Smooth muscle cell (in vitro differentiated cells): ENCODE measurements at regions not wholly inside any gene's neighbourhood (a gene's known extent, or its start where the extent isn't known, plus 50 kb on each side); places are given as distances from the start of the nearest gene placed in this dataset.

Source experiments
- DNase-seq: peaks from one replicate; lab custom pipeline; 2025; ENCODE audit not compliant: unreplicated experiment; lab: John Stamatoyannopoulos, UW
- H2AFZ ChIP-seq: fragments of 200-600 bp; sonication (generic); 2 replicates; pipeline ENCODE4 v1.6.0; 2016; ENCODE audit warnings: antibody characterized with exemption, low read depth, mild to moderate bottlenecking
- H3F3A ChIP-seq: fragments of 200-600 bp; sonication (generic); 2 replicates; pipeline ENCODE4 v1.6.0; 2017; ENCODE audit warnings: antibody characterized with exemption, low read depth
- H3K27ac ChIP-seq: fragments of 200-600 bp; sonication (generic); 2 replicates; pipeline ENCODE4 v1.5.1; 2016; ENCODE audit warnings: low read depth, mild to moderate bottlenecking
- H3K27me3 ChIP-seq: fragments of 200-600 bp; sonication (generic); 2 replicates; pipeline ENCODE4 v1.6.1; 2016; ENCODE audit warnings: low read depth, mild to moderate bottlenecking
- H3K36me3 ChIP-seq: fragments of 200-600 bp; sonication (generic); 2 replicates; pipeline ENCODE4 v1.5.1; 2016; ENCODE audit warnings: low read depth
- H3K4me1 ChIP-seq: fragments of 200-600 bp; sonication (generic); 2 replicates; pipeline ENCODE4 v1.5.1; 2016; ENCODE audit warnings: low read depth
- H3K4me2 ChIP-seq: fragments of 200-600 bp; sonication (generic); 2 replicates; pipeline ENCODE4 v1.6.0; 2016; ENCODE audit warnings: mild to moderate bottlenecking
- H3K4me3 ChIP-seq: fragments of 200-600 bp; sonication (generic); 2 replicates; pipeline ENCODE4 v1.5.1; 2016; ENCODE audit warnings: mild to moderate bottlenecking
- H3K79me2 ChIP-seq: fragments of 200-600 bp; sonication (generic); 2 replicates; pipeline ENCODE4 v1.6.0; 2016; ENCODE audit warnings: low read depth, mild to moderate bottlenecking
- H3K9ac ChIP-seq: fragments of 200-600 bp; sonication (generic); 2 replicates; pipeline ENCODE4 v1.6.0; 2016; ENCODE audit warnings: low read depth
- H3K9me3 ChIP-seq: fragments of 200-600 bp; sonication (generic); replicated peaks from 2 replicates; pipeline ENCODE4 v1.5.1; 2016; ENCODE audit warnings: low read depth
- H4K20me1 ChIP-seq: fragments of 200-600 bp; sonication (generic); 2 replicates; pipeline ENCODE4 v1.6.0; 2016; ENCODE audit warnings: low read depth
- WGBS: methylation state at CpG from one replicate; pipeline ENCODE4 v1.1.7; 2016; ENCODE audit warnings: low lambda C conversion rate; 5-methylcytosine and 5-hydroxymethylcytosine counted together
- TF ChIP-seq, protein P1 (sequence below): fragments of 200-600 bp; sonication (generic); IDR thresholded peaks from 2 replicates; pipeline ENCODE4 v1.5.1; 2017; ENCODE audit warnings: borderline replicate concordance, mild to moderate bottlenecking, antibody characterized with exemption; ENCODE audit not compliant: insufficient read depth, poor library complexity, severe bottlenecking

DNA sequence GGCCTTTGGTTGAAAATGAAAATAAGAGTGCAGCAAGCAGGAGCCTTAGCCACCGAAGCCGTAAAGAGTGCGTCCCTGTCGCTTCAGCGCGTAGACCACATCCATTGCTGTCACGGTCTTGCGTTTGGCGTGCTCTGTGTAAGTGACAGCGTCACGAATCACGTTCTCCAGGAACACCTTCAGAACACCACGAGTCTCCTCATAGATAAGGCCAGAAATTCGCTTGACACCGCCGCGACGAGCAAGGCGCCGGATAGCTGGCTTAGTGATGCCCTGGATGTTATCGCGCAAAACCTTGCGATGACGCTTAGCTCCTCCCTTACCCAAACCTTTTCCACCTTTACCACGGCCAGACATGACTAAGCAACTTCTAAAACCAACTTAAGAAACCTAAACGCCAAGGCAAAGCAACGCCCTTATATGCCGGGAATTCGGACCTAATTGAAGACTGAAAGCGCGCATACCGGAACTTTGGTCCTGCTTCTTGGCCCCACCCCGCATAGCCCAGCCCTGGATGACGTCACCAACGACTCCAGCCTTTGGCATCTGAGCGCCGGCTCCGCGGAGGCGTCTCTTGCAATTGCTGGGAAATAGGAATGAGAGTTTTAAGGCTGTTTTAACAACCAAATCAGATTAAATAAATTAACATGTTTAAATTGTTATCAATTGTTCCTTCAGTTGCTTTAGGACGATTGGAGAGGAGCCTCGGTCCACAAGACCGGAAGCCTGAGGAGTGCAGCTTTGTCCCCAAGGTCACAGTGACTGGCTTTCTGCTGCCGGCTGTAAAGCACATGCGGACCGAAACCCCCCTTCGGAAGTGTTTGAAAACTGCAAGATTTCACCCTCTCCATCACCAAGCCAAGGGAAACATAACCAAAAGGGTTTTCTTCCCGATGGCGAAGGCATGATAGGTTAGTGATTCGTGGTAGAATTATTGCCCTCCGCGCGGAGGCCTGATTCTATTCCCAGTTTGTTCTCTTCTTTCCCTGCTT lies 79.6 kb upstream of the BTN3A2 start:
- Histone ChIP-seq H2AFZ (peak overlapping the region; percentile 90), H3K4me1 (no peaks in the 10 kb centered on the region), H4K20me1 (no peaks in the 10 kb centered on the region), H3K9me3 (no peaks in the 10 kb centered on the region), H3K9ac (peak overlapping the region; percentile 69), H3F3A (peaks cover 7% of the 10 kb centered on the region), H3K4me3 (peak overlapping the region; percentile 69), H3K36me3 (no peaks in the 10 kb centered on the region), H3K79me2 (peaks cover 10% of the 10 kb centered on the region), H3K4me2 (peak overlapping the region; percentile 89), H3K27ac (peak overlapping the region; percentile 87), H3K27me3 (no peaks in the 10 kb centered on the region)
- peak; percentile 66 for DNase-seq
- under 1% methylated on average over 53 of the region's 53 CpGs for WGBS
- TF ChIP-seq, protein P1, sequence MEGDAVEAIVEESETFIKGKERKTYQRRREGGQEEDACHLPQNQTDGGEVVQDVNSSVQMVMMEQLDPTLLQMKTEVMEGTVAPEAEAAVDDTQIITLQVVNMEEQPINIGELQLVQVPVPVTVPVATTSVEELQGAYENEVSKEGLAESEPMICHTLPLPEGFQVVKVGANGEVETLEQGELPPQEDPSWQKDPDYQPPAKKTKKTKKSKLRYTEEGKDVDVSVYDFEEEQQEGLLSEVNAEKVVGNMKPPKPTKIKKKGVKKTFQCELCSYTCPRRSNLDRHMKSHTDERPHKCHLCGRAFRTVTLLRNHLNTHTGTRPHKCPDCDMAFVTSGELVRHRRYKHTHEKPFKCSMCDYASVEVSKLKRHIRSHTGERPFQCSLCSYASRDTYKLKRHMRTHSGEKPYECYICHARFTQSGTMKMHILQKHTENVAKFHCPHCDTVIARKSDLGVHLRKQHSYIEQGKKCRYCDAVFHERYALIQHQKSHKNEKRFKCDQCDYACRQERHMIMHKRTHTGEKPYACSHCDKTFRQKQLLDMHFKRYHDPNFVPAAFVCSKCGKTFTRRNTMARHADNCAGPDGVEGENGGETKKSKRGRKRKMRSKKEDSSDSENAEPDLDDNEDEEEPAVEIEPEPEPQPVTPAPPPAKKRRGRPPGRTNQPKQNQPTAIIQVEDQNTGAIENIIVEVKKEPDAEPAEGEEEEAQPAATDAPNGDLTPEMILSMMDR = no peak

DNA sequence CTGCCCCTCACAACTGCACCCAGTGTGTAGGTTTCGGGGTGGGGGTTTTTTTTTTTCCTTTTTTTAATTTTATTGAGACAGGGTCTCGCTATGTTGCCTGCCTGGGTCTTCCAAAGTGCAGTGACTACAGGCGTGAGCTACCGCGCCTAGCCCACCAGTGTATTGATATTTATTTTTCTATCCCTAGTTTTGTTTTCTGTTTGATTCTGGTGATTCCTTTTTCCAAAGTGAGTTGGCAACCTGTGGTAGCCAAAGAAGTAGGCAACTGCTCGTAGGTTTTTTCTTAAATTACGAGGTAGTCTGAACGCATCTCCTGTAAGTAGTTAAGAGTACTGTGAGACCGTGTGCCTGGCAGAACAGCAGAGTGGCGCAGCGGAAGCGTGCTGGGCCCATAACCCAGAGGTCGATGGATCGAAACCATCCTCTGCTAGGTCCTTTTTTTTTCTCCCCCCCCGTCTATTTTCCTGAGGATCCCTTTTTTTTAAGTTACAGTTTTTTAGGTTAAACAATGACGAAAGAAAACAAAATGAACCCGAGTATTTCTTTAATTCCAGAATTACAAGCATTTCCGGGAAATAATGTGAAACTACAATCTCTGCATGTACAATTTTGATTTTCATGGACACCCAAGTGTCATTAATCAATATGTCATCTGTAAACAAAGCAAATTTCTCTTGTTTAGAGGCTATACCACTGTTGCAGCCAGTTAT lies 78.7 kb upstream of the BTN3A2 start:
- peak overlapping the region; percentile 69 for H3K9ac ChIP-seq
- H3K27me3 ChIP-seq = no peaks in the 10 kb centered on the region
- peaks cover 10% of the 10 kb centered on the region for H3K79me2 ChIP-seq
- H2AFZ ChIP-seq = peak overlapping the region; percentile 90
- peaks cover 7% of the 10 kb centered on the region for H3F3A ChIP-seq
- DNase-seq = no peak
- H3K36me3 ChIP-seq = no peaks in the 10 kb centered on the region
- no peaks in the 10 kb centered on the region for H3K9me3 ChIP-seq
- no peaks in the 10 kb centered on the region for H4K20me1 ChIP-seq
- peak overlapping the region; percentile 87 for H3K27ac ChIP-seq
- peak overlapping the region; percentile 89 for H3K4me2 ChIP-seq
- 3% methylated on average over 18 of the region's 18 CpGs for WGBS
- H3K4me1 ChIP-seq = no peaks in the 10 kb centered on the region
- TF ChIP-seq, protein P1 = no peak
- peak overlapping the region; percentile 69 for H3K4me3 ChIP-seq

DNA sequence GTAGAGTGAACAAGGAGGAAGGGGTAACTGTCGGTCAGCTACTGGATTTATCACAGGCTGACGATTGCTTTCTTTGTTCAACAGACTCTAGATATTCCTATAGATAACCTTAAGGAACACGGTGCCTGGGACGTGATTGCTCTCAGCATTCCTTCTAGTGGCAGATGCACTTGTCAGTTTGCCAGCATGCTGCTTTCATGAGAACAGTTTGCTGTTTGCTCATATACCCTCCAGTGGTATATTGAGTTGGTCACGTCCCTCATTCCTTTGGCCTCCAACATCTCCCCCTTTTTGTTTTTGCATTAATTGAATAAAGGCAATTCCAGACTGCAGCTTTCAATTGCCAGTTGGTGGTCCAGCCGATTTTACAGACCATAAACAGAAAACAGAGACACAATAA lies 76.8 kb upstream of the BTN3A2 start:
- WGBS = 94% methylated on average over 6 of the region's 6 CpGs
- Histone ChIP-seq H4K20me1 (no peaks in the 10 kb centered on the region), H3K36me3 (no peaks in the 10 kb centered on the region), H2AFZ (no peak overlapping the region), H3K27ac (no peak overlapping the region), H3K79me2 (peaks cover 9% of the 10 kb centered on the region), H3K4me3 (no peak overlapping the region), H3K9me3 (no peaks in the 10 kb centered on the region), H3K4me1 (no peaks in the 10 kb centered on the region), H3K4me2 (no peak overlapping the region), H3K27me3 (no peaks in the 10 kb centered on the region), H3F3A (peaks cover 7% of the 10 kb centered on the region), H3K9ac (no peak overlapping the region)
- DNase-seq = no peak
- TF ChIP-seq, protein P1 = no peak
